Left forelimb (tissue), 1 donor: ENCODE measurements at regions not wholly inside any gene's neighbourhood (a gene's known extent, or its start where the extent isn't known, plus 50 kb on each side); places are given as distances from the start of the nearest gene placed in this dataset.

Source experiments
- DNase-seq: peaks from one replicate; pipeline ENCODE4 v3.0.0-alpha.2; 2018; ENCODE audit warnings: low spot score

DNA sequence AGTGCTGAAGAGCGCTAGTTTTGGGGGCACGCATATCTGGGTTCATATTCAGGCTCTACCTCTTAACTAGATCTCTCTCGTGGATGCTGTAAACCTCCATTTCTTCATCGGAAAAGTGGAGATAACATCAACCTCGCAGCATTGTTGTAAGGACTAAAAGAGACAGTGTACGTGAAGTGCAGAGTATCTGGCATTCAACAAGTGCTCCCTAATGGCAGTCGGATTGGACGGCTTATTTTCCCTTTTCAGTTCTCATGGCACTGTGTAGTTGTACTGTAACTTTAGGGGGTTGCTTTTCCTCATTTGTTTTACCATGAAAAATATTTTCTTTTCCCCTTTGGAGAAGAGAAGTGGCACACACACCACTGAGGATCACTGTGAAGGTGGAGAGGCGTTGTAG, 51.4 kb upstream of the ESX1 start:
- no peak for DNase-seq
